ENCODE measurements at regions not wholly inside any gene's neighbourhood (a gene's known extent, or its start where the extent isn't known, plus 50 kb on each side); places are given as distances from the start of the nearest gene placed in this dataset.
A peak's percentile ranks its signal among the peaks of the same experiment; 100 is the strongest.

DNA sequence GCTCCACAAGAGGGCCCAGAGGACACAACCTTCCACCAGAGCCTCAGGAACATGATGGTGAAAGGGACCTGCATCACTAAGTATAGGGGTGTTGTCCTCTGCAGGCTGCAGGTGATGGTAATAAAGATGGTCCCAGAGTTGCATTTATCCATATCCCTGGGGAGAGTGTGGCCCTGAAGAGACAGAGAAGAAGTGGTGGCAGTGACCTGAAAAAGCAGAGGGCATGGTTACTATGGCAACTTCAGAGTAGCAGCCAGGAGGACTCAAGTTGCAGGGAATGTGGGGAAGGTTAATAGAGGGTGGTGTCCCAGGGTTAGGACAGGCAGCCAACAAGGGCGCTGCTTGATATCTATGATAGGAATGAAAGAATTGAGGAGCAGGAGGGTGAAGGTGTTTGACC lies 57.1 kb downstream of the HLA-A start:
- H3K27ac Mint-ChIP-seq, result no peak overlapping the region
- no peak for DNase-seq
- POLR2A ChIA-PET, result no interaction called here
- peaks cover 0 to 9% (median 5%) of the 10 kb centered on the region in 4 donors for H3K4me1 Mint-ChIP-seq
- ATAC-seq, result no peak
- peaks cover 0 to 16% (median 10%) of the 10 kb centered on the region in 5 donors for H3K27me3 Mint-ChIP-seq
- no peaks in the 10 kb centered on the region for H3K36me3 Mint-ChIP-seq
- peak overlapping the region in 1 of 10 donors; percentile 43 for H3K4me3 Mint-ChIP-seq
- H3K9me3 Mint-ChIP-seq, result no peaks in the 10 kb centered on the region

DNA sequence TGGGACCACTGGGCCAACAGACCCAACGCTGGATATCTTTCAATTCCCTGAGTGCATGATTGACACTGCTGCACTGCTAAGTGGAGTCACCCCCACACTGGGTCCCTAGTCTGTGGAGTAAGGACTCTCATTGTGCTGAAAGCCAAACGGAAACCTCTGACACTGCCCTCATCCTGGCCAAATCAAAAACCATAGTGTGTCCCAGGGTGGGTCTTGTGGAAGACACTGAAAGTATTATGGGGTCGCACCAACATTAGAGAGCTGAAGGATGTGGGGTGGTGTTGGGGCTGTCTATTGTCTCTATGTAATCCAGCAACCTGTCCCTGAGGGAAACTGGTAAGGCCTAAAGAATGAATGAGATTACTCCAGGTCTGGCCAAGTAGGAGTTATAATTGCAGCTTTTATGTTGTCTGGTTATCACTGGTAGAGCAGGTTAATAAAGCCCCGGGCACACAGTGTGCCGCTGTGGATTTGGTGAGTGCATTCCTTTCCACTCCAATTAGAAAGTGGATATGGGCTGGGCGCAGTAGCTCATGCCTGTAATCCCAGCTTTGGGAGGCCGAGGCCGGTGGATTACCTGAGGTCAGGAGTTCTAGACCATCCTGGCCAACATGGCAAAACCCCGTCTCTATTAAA lies 57.9 kb downstream of the HLA-A start:
- H3K4me1 Mint-ChIP-seq, result peaks cover 0 to 9% (median 5%) of the 10 kb centered on the region in 4 donors
- H3K4me3 Mint-ChIP-seq, result no peak overlapping the region
- ATAC-seq (no peak), DNase-seq (no peak)
- POLR2A ChIA-PET, result no interaction called here
- H3K27ac Mint-ChIP-seq, result peak overlapping the region in 1 of 10 donors; percentile 84
- no peaks in the 10 kb centered on the region for H3K9me3 Mint-ChIP-seq
- no peaks in the 10 kb centered on the region for H3K36me3 Mint-ChIP-seq
- H3K27me3 Mint-ChIP-seq, result peaks cover 3 to 16% (median 14%) of the 10 kb centered on the region in 5 donors

DNA sequence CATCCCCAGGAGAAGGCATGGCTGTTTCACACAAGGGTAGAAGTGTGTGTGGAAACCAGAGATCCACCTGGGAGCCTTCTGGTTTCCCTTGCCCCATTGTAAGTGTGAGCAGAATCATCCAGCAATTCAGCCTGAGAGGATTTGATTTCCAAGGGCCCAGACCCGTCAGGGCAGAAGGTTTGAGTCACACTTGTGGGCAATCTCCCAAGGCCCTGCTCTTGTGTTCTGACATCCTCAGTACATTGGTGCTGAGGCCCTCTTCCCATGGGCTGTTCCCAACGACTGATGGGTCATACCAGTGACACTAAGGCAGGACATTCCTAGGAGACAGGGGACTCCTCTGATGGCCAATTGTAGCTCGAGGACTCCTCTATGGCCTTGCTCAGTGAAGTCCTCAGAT lies 58.2 kb upstream of the POLR1H start:
- Mint-ChIP-seq H3K9me3 (no peaks in the 10 kb centered on the region), H3K27me3 (peaks cover 11 to 32% (median 20%) of the 10 kb centered on the region in 5 donors), H3K27ac (no peak overlapping the region), H3K4me3 (no peak overlapping the region), H3K4me1 (peaks cover 8 to 25% (median 21%) of the 10 kb centered on the region in 4 donors), H3K36me3 (peaks cover 0 to 2% (median 0%) of the 10 kb centered on the region in 3 donors)
- DNase-seq (no peak), ATAC-seq (no peak)
- POLR2A ChIA-PET, result no interaction called here

- ATAC-seq, result no peak
- H3K4me3 Mint-ChIP-seq, result peak overlapping the region; percentile 51 to 88 (median 80)
- H3K36me3 Mint-ChIP-seq, result peaks cover 0 to 21% (median 17%) of the 10 kb centered on the region in 3 donors
- H3K4me1 Mint-ChIP-seq, result peaks cover 6 to 24% (median 18%) of the 10 kb centered on the region in 4 donors
- POLR2A ChIA-PET, result no interaction called here
- no peaks in the 10 kb centered on the region for H3K9me3 Mint-ChIP-seq
- no peak for DNase-seq
- peaks cover 11 to 49% (median 18%) of the 10 kb centered on the region in 5 donors for H3K27me3 Mint-ChIP-seq
- peak overlapping the region in 2 of 10 donors; percentile 3 to 74 for H3K27ac Mint-ChIP-seq
Measured at GRCh38 chr6:30005482-30005881, 55.6 kb upstream of the POLR1H start.

DNA sequence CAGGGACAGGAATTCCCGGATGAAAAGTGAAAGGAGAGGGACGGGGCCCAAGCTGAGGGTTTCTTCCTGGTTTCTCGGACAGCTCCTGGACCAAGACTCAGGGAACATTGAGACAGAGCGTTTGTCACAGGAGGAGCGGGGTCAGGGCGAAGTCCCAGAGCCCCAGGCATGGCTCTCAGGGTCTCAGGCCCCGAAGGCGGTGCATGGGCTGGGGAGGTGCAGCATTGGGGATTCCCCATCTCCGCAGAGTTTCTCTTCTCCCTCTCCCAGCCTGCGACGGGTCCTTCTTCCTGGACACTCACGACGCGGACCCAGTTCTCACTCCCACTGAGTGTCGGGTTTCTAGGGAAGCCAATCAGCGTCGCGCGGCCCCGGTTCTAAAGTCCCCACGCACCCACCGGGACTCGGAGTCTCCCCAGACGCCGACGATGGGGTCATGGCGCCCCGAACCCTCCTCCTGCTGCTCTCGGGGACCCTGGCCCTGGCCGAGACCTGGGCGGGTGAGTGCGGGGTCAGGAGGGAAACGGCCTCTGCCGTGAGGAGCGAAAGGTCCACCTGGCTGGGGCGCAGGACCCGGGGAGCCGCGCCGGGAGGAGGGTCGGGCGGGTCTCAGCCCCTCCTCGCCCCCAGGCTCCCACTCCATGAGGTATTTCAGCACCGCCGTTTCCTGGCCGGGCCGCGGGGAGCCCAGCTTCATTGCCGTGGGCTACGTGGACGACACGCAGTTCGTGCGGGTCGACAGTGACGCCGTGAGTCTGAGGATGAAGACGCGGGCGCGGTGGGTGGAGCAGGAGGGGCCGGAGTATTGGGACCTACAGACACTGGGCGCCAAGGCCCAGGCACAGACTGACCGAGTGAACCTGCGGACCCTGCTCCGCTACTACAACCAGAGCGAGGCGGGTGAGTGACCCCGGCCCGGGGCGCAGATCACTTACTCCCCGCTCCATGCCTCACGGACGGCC lies 54.6 kb upstream of the POLR1H start:
- ATAC-seq (peak; percentile 61 to 66), DNase-seq (peak in 7 of 10 donors; percentile 8 to 30 (median 14))
- peaks cover 11 to 24% (median 18%) of the 10 kb centered on the region in 4 donors for H3K4me1 Mint-ChIP-seq
- H3K27me3 Mint-ChIP-seq, result peaks cover 11 to 59% (median 19%) of the 10 kb centered on the region in 5 donors
- POLR2A ChIA-PET, result interaction anchor here (1.0 kb wide), 1 partner anchor 65 kb away, joined by 3 read pairs; no protein-coding TSS in a partner anchor
- peak overlapping the region; percentile 70 to 88 (median 80) for H3K4me3 Mint-ChIP-seq
- no peaks in the 10 kb centered on the region for H3K9me3 Mint-ChIP-seq
- H3K36me3 Mint-ChIP-seq, result peaks cover 7 to 30% (median 26%) of the 10 kb centered on the region in 3 donors
- H3K27ac Mint-ChIP-seq, result peak overlapping the region in 3 of 10 donors; percentile 65 to 74 (median 71)

- Mint-ChIP-seq H3K9me3 (no peaks in the 10 kb centered on the region), H3K4me1 (peaks cover 11 to 24% (median 18%) of the 10 kb centered on the region in 4 donors), H3K4me3 (peak overlapping the region; percentile 68 to 88 (median 78)), H3K36me3 (peaks cover 7 to 36% (median 32%) of the 10 kb centered on the region in 3 donors), H3K27ac (peak overlapping the region in 1 of 10 donors; percentile 59), H3K27me3 (peaks cover 11 to 67% (median 21%) of the 10 kb centered on the region in 5 donors)
- peak; percentile 57 to 64 for ATAC-seq
- peak in 4 of 10 donors; percentile 9 to 21 (median 18) for DNase-seq
- POLR2A ChIA-PET, result interaction anchor here (1.0 kb wide), 1 partner anchor 66 kb away, joined by 3 read pairs; no protein-coding TSS in a partner anchor
Measured at GRCh38 chr6:30007132-30007764, 53.8 kb upstream of the POLR1H start.

- Mint-ChIP-seq H3K4me3 (peak overlapping the region in 3 of 10 donors; percentile 14 to 30 (median 21)), H3K27ac (no peak overlapping the region), H3K4me1 (peaks cover 13 to 24% (median 20%) of the 10 kb centered on the region in 4 donors), H3K9me3 (no peaks in the 10 kb centered on the region), H3K27me3 (peaks cover 11 to 74% (median 21%) of the 10 kb centered on the region in 5 donors), H3K36me3 (peaks cover 7 to 45% (median 36%) of the 10 kb centered on the region in 3 donors)
- ATAC-seq (no peak), DNase-seq (no peak)
- POLR2A ChIA-PET, result no interaction called here
Measured at GRCh38 chr6:30009113-30009512, 52.0 kb upstream of the POLR1H start.
